NCI-H2196 (cell line): ENCODE measurements at regions not wholly inside any gene's neighbourhood (a gene's known extent, or its start where the extent isn't known, plus 50 kb on each side); places are given as distances from the start of the nearest gene placed in this dataset.

Source experiments
- DNase-seq: peaks from one replicate; lab custom pipeline; 2025; ENCODE audit not compliant: unreplicated experiment; lab: John Stamatoyannopoulos, UW

DNA sequence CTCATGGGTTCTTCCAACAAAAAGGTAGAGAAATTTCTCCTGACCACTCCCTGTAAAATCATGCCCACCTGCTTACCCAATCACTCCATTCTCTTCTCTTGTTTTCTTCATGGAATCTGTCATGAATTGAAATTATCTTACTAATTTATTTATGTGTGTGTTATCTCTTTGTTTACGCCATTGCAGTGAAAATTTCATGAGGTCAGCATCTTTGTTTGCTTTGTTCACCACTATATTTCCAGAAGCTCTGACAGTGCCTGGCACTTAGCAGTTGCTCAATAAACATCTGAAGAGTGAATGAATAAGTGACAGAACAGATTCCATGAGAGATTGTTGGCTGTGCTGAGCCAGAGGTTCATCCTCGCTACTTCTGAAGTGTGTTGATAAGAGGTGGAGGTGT, 329.5 kb downstream of the NXPE2 start:
- no peak for DNase-seq

DNA sequence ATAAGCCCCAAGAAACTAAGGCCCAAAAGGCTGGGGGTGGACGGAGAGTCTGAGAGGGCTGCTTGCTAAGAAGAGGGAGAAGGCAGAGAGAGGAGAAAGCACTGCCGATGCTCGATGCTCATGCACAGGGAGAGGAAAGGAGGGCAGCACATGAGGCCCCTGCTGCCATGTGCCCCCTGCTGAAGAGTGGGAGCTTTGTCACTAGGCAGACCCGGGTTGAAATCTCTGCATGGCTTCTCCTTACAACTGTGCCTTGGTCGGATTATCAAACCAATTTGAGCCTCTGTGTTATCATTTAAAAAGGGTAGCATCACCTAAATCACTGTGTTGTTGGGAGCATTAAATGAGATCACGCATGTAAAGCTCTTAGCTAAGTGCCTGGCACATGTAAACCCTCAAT, 330.5 kb downstream of the NXPE2 start:
- no peak for DNase-seq

DNA sequence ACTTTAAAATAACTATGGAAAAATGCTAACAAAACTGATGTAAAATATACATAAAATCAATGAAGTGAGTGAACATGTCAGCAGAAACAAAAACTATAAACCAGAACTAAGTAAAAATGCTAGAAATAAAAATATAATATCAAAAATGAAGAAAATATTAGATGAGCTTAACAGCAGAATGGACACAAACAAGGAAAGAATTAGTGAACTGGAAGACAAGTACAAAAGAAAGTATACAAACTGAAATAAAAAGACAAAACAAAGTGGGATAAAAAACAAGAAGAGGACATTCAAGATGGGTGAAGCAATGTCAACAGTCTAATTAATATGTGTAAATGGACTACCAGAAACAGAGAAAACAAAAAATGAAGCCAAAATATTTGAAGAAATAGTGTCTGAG, 339.2 kb downstream of the NXPE2 start:
- no peak for DNase-seq

DNA sequence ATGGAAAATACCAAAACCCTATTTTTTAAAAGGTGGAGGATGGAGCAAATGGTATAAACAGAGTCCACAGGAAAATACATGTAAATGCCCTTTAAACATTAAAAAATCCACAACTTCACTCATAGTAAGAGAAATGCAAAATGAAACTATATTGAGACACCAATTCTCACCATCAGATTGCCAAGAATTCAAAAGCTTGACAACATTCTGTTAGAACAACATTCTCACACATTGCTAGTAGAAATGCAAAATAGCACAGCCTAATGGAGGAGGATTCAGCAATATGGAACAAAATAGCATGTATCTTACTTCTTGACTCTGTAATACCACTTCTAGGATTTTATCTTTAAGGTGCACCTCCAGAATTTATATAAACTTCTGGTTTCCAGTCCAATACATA, 351.8 kb downstream of the NXPE2 start:
- DNase-seq, result no peak

DNA sequence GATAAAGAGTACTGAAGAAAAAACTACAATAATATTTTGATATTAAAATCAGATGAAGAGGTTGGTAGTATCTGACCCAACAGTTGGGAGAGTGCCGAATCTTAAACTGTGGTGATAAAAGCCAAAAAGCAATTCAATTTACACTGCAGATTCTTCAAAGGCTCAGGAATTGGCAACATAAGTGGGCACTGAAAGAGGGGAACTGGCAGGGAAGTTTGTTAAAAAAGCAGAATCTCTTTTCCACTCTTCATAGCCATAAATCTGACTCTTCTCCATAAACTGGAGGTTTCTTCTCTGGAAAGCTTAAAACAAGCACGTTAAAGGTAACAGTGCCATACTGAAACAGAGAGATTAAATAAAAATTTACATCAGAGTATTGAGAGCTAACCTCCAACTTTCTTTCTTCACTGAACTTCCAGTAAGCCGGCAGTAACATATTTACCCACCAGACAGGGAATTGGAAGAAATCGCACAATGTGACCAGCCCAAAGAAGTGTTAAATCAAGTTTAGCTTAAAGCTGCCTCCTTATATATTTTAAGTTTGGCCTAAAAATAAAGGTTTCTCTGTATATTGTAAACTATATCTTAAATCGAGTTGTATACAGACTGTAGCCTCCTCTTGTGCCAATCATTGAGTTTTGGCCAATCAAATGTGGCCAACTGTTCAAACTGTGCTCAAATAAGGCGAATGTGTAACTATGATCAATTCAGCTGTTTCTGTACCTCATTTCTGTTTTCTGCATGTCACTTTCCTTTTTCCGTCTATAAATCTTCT, 358.3 kb downstream of the NXPE2 start:
- DNase-seq, result no peak

DNA sequence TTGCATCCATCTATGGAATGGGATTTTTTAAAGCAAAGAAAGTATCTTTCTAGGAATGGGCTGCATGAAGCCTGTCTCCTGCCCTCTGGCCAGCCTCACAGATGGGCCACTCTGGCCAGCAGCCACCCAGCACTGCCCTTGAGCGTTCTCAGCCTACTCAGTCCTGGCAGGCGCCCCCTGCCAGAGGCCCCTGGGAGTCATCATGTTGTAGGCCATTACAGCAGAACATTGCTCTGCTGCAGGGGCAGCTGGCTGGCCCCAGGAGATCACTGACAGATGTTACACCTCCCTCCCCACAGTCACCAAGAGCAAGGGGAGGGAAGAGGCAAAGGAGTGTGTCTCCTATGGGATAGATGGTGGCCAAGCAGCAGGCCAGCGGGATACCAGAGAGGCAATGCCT, 363.7 kb downstream of the NXPE2 start:
- DNase-seq, result no peak

DNA sequence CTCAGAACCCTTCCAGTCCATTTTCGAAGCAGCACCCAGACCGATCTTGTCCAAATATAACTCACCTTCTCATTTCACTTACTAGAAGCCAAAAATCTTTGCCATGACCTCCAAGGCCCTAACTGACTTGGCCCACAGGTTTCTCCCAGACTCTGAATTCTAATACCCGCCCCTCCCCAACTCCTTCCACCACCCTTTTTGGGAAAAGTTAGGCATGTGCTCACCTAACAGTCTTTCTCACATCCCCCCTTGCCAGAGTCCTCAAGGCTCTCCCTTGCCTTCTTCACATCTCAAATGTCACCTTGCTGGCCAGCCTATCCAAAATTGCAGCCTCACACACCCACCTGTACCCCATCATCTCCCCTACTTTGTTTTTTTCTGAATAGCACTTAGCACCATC, 369.3 kb downstream of the NXPE2 start:
- no peak for DNase-seq

DNA sequence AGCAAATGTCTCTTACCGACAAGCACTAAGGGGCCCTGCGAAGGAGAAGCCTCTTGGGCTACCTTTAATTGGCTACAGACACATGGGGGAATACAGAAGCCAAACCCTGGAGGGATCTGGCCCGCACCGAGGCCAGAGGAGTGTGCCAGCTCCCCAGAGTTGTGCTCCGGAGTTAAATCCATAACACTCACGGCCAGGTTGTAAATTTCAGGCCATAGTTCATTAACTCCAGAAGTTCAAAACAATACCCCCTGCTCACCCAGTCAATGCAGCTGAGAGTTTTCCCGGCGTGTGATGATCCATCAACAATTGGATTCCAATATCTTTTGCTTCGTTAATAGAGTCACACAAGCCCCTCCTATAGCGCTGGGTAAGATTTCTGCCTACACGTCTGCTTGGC, 371.5 kb downstream of the NXPE2 start:
- no peak for DNase-seq

DNA sequence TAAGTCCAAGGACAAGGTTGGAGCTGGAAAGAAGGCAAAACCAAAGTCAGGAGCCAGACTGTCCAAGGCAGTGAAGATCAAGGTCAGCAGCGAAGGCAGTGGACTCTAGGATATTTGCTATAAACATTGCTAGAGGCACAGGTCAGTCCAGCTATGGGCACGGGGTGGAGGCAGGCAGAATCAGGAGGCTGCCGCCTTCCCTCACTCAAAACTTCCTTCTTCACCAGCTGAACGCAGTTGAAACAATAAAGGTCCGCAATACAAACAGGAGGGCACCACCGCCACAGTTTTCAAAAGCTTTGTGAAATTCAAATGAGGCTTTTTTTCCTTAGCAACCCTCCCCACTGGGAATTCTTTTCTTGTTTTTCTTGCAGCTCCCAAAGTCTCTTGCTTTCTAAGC, 372.4 kb downstream of the NXPE2 start:
- DNase-seq, result no peak

DNA sequence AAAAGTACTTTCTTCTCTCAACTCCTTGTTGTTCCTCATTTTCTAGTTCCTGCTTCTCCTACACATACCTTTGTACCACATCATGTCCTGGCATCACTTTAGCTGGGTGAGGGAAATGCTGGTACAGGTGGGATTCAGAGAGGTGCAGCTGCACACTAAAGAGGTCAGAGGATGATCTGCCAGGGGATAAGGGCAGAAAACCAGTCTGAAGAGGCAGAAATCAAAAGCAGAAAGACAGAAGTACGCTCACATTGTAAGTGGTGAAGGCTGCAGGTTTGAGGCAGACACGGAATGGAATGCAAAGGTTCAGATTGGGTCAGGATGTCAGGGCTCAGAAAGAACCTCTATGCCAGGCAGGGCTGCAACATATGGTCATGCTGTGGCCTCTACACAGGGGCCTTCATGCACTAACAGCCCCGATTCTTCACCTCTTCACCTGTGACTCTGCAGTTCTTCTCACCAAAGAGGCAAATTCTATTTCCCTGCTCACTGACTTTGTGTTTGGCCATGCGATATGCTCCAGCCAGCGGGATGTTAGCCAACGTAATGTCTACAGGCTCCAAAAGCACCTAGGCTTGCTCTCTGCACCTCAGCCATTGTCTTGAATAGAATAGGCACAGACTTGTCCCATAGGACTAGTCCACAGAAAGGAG, 373.7 kb downstream of the NXPE2 start:
- no peak for DNase-seq

DNA sequence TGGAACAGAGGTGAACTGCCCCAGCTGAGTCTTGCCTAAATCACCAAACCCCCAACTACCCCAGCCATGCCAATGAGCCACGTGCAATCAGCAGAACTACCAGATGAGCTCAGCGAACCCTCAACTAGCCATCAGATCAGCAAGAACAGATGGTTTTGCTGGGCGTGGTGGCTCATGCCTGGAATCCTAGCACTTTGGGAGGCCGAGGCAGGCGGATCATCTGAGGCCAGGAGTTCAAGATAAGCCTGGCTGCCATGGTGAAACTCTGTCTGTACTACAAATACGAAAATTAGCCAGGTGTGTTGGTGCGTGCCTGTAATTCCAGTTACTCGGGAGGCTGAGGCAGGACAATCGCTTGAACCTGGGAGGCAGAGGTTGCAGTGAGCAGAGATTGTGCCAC, 374.3 kb downstream of the NXPE2 start:
- no peak for DNase-seq

DNA sequence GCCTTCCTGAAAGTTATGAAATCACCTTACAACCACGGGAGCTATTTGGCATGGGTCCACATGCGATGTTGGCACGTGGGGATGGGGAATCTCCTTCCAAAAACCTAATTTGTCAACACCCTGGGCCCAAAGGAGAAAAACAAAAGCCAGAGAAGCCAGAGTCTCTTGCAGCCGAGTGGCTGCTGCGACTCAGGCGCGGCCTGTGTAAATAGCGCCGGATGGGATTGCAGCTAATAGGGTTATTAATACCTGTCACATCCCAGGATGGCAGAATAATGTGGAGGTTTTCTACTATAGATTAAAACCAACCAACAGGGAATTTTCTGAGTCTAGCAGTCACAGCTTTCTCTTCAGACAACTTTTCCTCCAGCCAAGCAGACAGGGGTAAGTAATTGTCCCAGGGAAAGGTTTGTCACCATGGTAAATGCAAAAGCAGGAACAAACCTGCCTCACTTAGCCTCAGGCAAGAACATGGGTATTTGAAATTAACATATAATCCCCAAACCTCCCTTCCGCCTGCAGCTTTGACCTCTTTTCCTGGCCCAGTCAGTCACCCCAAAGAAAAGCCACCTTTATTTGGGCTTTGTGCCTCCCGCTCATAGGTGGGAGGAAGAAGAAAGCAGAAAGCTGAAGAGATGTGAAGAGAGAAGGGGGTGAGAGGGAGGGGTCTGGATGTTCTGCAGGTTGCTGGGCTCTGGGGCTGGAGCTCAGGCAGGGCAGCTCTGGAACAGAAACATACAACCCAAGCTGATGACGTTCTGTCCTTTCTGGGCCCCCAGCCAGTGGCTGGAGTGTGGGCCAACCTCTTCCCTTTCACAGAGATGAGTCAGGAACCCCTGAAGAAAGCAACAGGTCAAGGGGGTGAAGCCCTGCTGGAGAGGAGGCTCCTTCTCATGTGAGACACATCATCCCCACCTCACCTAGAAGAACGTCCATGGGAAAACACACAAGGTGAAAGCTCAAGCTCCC, 376.5 kb downstream of the NXPE2 start:
- peak; percentile 29 for DNase-seq

DNA sequence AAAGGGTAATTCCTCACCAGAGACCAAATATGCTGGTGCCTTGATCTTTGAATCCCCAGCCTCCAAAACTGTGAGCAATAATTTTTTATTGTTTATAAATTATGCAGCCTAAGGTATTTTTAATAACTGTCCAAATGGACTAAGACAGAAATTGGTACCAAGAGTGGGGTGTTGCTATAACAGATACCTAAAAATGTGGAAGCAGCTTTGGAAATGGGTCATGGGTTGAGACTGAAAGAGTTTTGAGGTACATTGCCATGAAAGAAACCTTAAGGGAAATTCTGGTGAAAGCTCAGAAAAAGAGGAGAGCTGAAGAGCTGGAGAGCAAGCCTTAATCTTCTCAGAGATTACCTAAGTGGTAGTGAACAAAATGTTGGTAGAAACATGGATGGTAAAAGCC, 378.2 kb downstream of the NXPE2 start:
- no peak for DNase-seq

DNA sequence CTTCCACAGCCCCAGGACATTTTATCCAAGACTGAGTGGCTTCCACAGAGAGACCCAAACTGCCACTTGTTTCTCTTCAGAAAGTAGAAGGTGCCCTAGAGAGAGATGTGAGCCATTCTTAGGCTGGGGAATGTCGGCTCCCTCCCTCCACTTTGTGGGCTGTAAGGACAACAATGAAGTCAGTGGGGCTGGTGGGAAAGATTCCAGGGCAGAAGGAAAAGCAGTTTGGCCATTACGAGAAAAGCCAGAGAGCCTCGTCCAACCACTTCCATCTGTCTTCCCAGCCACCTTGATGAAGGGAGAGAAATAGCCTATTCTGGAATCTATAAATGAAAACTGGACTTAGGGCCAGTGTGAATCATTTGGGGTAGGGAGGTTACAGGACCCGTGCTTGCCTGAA, 382.5 kb downstream of the NXPE2 start:
- no peak for DNase-seq

DNA sequence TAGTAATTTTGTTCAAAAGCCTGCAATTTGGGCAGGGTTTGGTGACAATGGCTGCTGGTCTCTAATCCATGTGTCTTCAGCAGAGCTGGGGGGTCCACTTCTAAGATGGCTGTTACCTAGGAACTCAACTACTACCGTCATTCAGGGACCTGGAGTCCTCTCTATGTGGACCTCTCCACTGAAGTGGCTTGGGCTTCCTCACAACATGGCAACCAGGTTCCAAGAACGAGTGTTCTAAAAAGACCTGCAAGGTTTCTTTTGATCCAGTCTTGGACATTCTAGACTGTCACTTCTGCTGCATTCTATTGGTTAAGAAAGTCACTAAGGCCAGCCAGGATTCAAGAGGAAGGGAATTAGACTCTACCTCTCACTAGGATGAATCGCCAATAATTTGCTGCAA, 387.0 kb downstream of the NXPE2 start:
- DNase-seq, result no peak

DNA sequence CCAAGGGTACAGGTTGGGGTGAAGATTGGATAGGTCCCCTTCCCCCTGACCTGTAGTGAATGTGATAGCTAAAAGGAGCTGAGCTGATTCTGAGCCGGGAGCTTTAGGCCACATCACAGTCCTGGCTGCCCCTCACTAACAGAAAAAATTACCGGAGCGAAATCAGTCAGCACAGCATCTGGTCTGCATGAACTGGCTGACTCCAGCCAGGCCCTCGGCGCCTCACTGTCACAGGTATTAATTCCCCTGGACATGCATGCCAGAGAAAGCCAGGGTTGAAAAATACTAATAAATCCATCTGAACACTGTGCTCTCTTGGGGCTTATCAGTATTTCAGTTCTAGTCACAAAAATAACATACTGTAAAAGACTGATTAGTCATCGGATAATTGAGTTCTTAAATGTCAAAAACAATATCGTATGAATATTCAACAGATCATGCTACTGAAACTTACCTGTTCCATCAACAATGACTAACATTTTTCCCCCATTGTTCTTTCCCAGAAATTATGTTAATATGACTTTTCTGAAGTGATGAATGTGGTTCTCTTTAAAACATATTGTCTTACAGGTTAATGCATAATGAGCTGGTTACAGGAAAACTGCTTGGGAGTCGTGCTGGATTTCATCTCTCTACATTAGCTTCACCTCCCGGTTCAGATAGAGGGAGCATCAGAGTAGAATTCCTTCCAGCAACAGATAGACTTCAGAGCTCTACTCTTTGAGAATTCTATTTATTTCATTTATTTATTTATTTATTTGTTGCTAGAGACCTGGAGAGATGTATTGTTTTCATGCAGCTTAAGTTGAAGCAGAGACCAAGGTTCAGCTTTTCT, 387.7 kb downstream of the NXPE2 start:
- DNase-seq, result no peak

DNA sequence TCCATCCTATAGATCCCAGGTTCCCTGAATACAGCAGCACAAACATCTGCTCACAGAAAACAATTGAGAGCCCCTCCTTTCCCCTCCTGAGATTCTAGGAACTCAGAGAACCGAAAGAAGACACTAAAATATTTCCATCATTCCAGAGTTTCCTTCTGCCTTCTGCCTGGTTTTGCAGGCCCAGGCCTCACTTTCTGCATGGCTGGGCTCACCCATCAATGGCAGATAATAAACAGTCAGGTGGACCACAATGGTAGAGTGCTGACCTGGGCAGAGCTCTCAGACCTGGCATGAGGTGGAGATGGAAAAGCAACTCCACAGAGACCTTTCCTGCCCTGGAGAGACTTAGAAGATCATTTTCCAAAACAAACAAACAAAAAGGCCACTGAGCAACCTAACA, 389.1 kb downstream of the NXPE2 start:
- no peak for DNase-seq

DNA sequence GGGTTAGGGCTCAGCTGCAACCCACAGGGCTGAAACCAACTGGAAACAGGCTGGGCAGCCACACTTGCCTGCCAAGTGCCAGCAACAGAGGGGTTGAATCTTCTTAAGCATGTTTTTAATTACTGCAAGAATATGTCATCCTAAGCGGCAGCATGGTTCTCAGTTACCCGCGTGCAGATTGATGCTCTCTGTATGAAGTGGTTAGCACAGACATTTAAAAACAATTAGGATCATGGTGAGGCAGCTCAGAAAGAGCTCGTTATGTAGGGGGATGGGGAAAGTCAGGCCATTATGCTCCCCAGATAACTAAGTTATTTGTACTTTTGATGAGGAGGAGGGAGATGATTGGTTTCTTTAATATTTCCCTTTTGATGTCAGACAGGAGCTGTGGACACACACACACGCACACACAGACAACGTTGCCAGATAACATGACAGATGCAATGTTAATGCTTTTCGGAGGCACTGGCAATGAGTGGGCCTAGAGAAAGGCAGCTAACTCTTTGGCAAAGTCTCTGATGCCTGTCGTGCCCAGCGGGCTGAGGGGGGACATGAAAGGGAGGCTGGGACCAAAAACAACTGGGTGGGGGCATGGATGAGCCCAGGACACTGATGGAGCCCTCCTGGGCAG, 389.7 kb downstream of the NXPE2 start:
- no peak for DNase-seq

DNA sequence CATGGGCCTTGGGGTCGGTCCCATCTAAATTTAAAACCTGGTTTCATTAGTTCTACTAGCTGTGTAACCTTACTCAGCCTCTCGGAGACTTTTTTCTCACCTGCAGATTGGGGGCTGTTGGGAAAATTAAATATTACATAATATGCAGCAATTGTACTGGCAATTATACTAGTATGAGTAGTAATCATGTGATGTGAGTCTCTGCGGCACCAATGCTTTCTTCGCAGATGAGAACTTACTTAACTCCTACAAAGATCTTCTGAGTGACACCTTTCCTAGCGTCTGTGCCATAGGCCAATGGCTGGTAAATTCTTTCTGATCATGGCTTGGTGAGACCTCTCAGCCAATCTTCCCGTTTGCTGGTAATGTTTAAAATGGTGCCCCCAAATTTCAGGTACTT, 391.3 kb downstream of the NXPE2 start:
- no peak for DNase-seq

DNA sequence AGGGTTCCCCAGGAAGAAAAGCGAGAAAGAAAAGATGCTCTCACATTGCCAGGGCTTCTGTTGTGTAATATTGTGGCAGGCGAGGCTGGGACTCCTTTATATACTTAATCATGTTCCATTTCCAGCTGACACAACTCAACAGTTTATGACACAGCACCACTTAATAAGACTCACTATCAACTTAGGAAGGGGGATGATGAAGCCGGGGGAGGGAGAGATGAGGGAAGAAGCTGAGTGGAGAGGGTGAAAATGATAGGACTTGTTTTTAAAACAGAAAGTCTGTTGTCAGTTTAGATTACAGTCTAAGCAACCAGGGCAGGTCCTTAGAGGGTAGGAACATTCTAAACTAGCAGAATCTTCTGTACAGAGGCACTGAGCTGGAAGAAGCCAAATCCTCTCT, 397.0 kb downstream of the NXPE2 start:
- DNase-seq, result no peak
